K562 (cell line): ENCODE measurements at regions not wholly inside any gene's neighbourhood (a gene's known extent, or its start where the extent isn't known, plus 50 kb on each side); places are given as distances from the start of the nearest gene placed in this dataset.

Source experiments
- CREB1 ChIP-seq, 2 experiments: sonication (generic) in 1 of 2; formaldehyde crosslinking in 1 of 2; IDR thresholded peaks; 2 replicates each; pipeline versions ENCODE4 v1.6.1 to v1.8.0; 2012 to 2022; ENCODE audit warnings: inconsistent platforms in 1 of 2, mild to moderate bottlenecking in 1 of 2, missing genetic modification reagents in 1 of 2, moderate library complexity in 1 of 2
- CTCF ChIP-seq, 3 experiments: IDR thresholded peaks in 2 of 3; conservative IDR thresholded peaks in 1 of 3; 2 replicates each; pipeline ENCODE4 v1.5.1; 2011 to 2012; ENCODE audit warnings: low read length in 3 of 3, mild to moderate bottlenecking in 3 of 3, control low read depth in 2 of 3, improper control_type of control experiment in 1 of 3, inconsistent platforms in 1 of 3, low read depth in 1 of 3, mixed read lengths in 1 of 3, moderate library complexity in 1 of 3; ENCODE audit not compliant: insufficient read depth in 2 of 3
- EP300 ChIP-seq: IDR thresholded peaks from 2 replicates; pipeline ENCODE4 v1.6.1; 2012; ENCODE audit warnings: low read length, improper control_type of control experiment
- FOXO4 ChIP-seq: fragments of 450-650 bp; formaldehyde crosslinking; IDR thresholded peaks from 2 replicates; pipeline ENCODE4 v1.4.0; 2020; ENCODE audit warnings: mild to moderate bottlenecking, moderate library complexity
- ILK ChIP-seq: fragments of 450-650 bp; IDR thresholded peaks from 2 replicates; pipeline ENCODE4 v1.6.1; 2016; ENCODE audit warnings: missing genetic modification characterization, low read depth, mild to moderate bottlenecking, missing compliant biosample characterization, moderate library complexity, borderline replicate concordance
- KDM5B ChIP-seq: fragments of 200-600 bp; sonication (generic); IDR thresholded peaks from 2 replicates; pipeline ENCODE4 v1.6.1; 2012; ENCODE audit warnings: low read depth, mild to moderate bottlenecking, moderate library complexity, low read length, control low read depth, inconsistent platforms; ENCODE audit not compliant: insufficient replicate concordance
- MEF2D ChIP-seq: conservative IDR thresholded peaks from 2 replicates; pipeline ENCODE4 v1.6.1; 2016; ENCODE audit warnings: low read depth, missing genetic modification characterization, missing compliant biosample characterization
- MLX ChIP-seq, 2 experiments: fragments of 450-650 bp in 1 of 2; sonication (generic) in 1 of 2; formaldehyde crosslinking; conservative IDR thresholded peaks; 2 replicates each; pipeline versions ENCODE4 v1.4.0 to v1.8.1; 2020 to 2022; ENCODE audit warnings: mild to moderate bottlenecking in 1 of 2, missing genetic modification reagents in 1 of 2
- NBN ChIP-seq: fragments of 450-650 bp; IDR thresholded peaks from 2 replicates; pipeline ENCODE4 v1.6.1; 2016; ENCODE audit warnings: low read depth, mild to moderate bottlenecking
- SAFB2 ChIP-seq: fragments of 200-400 bp; formaldehyde crosslinking; IDR thresholded peaks from 2 replicates; pipeline ENCODE4 v1.6.1; 2018; ENCODE audit warnings: borderline replicate concordance, low read length, low read depth, moderate library complexity; ENCODE audit not compliant: severe bottlenecking
- TCF7L2 ChIP-seq: fragments of 150-350 bp; IDR thresholded peaks from 2 replicates; pipeline ENCODE4 v1.6.1; 2016; ENCODE audit warnings: low read depth, mild to moderate bottlenecking, low read length, moderate library complexity
- USF2 ChIP-seq: sonication (generic); formaldehyde crosslinking; IDR thresholded peaks from 2 replicates; pipeline ENCODE4 v1.5.0; 2020; ENCODE audit warnings: missing genetic modification reagents
- YBX1 ChIP-seq: fragments of 450-650 bp; IDR thresholded peaks from 2 replicates; pipeline ENCODE4 v1.7.1; 2016; ENCODE audit warnings: mild to moderate bottlenecking
- ZBTB8A ChIP-seq: fragments of 450-650 bp; IDR thresholded peaks from 2 replicates; pipeline ENCODE4 v1.6.1; 2018; ENCODE audit warnings: mild to moderate bottlenecking, moderate library complexity; ENCODE audit not compliant: partially characterized antibody

- TF ChIP-seq YBX1 (no peak), CTCF (IDR thresholded peaks at IDR 0.05 in 2 of 3, conservative IDR thresholded peaks at IDR 0.05 in 1 of 3; ENCODE audit: insufficient read depth in 2 of 3, low read depth in 1 of 3, low read length in 3 of 3) (no peak), TCF7L2 (no peak), NBN (no peak), EP300 (no peak), CREB1 (IDR thresholded peaks at IDR 0.05) (no peak), CREB1 (CRISPR knock-in tag; IDR thresholded peaks at IDR 0.05) (no peak), SAFB2 (no peak), USF2 (no peak), ILK (tag) (no peak), FOXO4 (CRISPR knock-in tag) (no peak), MEF2D (tag) (no peak), KDM5B (no peak), ZBTB8A (no peak), MLX (CRISPR knock-in tag; conservative IDR thresholded peaks at IDR 0.05) (no peak)
Observed at GRCh38 chr7:137167609-137168008, 175.9 kb downstream of the PTN start.
